Tibial nerve (tissue), 4 donors: ENCODE measurements at regions not wholly inside any gene's neighbourhood (a gene's known extent, or its start where the extent isn't known, plus 50 kb on each side); places are given as distances from the start of the nearest gene placed in this dataset.

ENCODE experiments used
- DNase-seq, 2 donors: peaks; one replicate each; pipeline ENCODE4 v3.0.0-alpha.2; 2019; ENCODE audit warnings: low spot score in 2 of 2
- H3K27ac ChIP-seq, 4 donors: fragments of 200-600 bp; sonication (generic) in 3 of 4; one replicate each; pipeline ENCODE4 v1.5.1; 2017 to 2019; ENCODE audit warnings: mild to moderate bottlenecking in 1 of 4
- H3K27me3 ChIP-seq, 2 donors: fragments of 200-600 bp; sonication (generic) in 1 of 2; one replicate each; pipeline versions ENCODE4 v1.5.1 to v1.6.0; 2017 to 2019
- H3K36me3 ChIP-seq, 3 donors: fragments of 200-600 bp; sonication (generic); one replicate each; pipeline ENCODE4 v1.5.1; 2018 to 2019
- H3K4me1 ChIP-seq, 4 donors: fragments of 200-600 bp; sonication (generic) in 3 of 4; one replicate each; pipeline ENCODE4 v1.5.1; 2017 to 2019
- H3K4me3 ChIP-seq, 4 donors: fragments of 200-600 bp; sonication (generic) in 3 of 4; one replicate each; pipeline ENCODE4 v1.5.1; 2017 to 2019; ENCODE audit warnings: mild to moderate bottlenecking in 1 of 4, moderate library complexity in 1 of 4
- H3K9me3 ChIP-seq, 4 donors: fragments of 200-600 bp; sonication (generic) in 3 of 4; one replicate each; pipeline ENCODE4 v1.5.1; 2017 to 2019
- EP300 ChIP-seq, 2 donors: sonication (generic); formaldehyde crosslinking; IDR thresholded peaks; one replicate each; pipeline ENCODE4 v1.6.1; 2017; ENCODE audit warnings: antibody characterized with exemption in 2 of 2, mild to moderate bottlenecking in 1 of 2
- POLR2A ChIP-seq, 2 donors: fragments of 450-650 bp; IDR thresholded peaks; one replicate each; pipeline ENCODE4 v1.6.1; 2017; ENCODE audit warnings: antibody characterized with exemption in 2 of 2, mild to moderate bottlenecking in 2 of 2, moderate library complexity in 2 of 2
- WGBS, 2 donors: methylation state at CpG; one replicate each; pipeline ENCODE4 v1.1.5; 2018; 5-methylcytosine and 5-hydroxymethylcytosine counted together
- TF ChIP-seq, protein P1 (sequence below), 5 experiments: fragments of 200-600 bp in 3 of 5; fragments of 450-650 bp in 2 of 5; sonication (generic) in 3 of 5; IDR thresholded peaks; one replicate each; pipeline ENCODE4 v1.5.1; 2016 to 2019; ENCODE audit warnings: antibody characterized with exemption in 5 of 5, mild to moderate bottlenecking in 3 of 5, moderate library complexity in 2 of 5

DNA sequence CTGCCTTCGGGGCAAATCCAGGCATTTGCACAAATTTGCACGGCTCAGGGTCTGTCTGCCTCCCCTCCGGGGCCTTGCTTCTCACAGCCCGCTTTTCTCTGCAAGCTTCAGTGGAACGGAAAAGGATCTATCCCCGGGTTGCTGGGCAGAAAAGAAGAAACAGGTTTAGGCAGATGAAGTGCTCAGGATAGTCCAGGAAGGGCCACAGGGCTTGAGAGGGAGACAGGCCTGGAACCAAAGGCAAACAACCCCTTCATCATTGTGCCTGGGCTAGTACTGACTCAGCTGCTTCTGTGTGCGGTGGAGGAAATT lies 347.8 kb upstream of the TNP1 start:
- H3K4me3 ChIP-seq, result no peak overlapping the region
- DNase-seq, result no peak
- H3K27ac ChIP-seq, result no peak overlapping the region
- peaks cover 0 to 20% (median 0%) of the 10 kb centered on the region in 4 donors for H3K9me3 ChIP-seq
- H3K4me1 ChIP-seq, result no peaks in the 10 kb centered on the region
- H3K27me3 ChIP-seq, result no peaks in the 10 kb centered on the region
- H3K36me3 ChIP-seq, result no peaks in the 10 kb centered on the region
- TF ChIP-seq POLR2A (IDR thresholded peaks at IDR 0.05) (no peak), EP300 (IDR thresholded peaks at IDR 0.05) (no peak)
- TF ChIP-seq, protein P1, sequence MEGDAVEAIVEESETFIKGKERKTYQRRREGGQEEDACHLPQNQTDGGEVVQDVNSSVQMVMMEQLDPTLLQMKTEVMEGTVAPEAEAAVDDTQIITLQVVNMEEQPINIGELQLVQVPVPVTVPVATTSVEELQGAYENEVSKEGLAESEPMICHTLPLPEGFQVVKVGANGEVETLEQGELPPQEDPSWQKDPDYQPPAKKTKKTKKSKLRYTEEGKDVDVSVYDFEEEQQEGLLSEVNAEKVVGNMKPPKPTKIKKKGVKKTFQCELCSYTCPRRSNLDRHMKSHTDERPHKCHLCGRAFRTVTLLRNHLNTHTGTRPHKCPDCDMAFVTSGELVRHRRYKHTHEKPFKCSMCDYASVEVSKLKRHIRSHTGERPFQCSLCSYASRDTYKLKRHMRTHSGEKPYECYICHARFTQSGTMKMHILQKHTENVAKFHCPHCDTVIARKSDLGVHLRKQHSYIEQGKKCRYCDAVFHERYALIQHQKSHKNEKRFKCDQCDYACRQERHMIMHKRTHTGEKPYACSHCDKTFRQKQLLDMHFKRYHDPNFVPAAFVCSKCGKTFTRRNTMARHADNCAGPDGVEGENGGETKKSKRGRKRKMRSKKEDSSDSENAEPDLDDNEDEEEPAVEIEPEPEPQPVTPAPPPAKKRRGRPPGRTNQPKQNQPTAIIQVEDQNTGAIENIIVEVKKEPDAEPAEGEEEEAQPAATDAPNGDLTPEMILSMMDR (IDR thresholded peaks at IDR 0.05), result no peak
- 92 to 94% methylated on average over 7 of the region's 7 CpGs for WGBS, 2 donors

DNA sequence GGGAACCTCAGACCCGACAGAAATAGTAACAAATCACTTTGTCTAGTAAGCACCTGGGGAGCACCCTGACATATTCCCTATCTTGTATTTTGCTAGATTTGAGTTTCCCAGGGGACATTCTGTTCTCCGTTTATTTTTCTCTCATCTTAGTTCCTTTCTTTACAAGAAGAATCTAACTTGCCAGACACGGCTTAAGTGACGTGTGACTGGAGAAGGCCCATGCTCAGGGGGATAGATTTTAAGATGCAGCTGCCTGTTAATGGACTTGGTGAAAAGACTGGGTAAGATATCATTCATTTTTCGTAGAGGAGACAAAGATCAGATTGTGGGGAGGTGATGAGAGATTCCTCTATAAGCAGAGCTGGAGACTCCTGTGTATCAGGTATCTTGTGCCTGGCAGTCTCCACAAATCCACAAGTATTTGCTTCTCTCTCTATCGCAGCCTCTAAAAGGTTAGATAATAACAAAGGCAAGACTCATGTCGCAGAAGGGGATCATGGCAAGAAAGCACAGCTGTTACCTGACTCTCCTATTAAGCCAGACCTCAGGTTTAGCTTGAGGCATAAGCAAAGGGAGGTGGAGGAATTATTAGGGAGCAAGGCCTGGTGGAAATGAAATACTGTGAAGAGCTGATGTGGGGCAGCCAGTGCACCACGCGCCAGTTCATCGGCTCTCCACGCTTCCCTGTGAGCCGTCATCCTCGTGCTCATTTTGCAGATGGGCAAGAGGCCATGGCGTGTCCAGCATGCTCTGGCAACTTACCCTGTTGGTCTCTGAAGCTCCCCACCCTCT lies 347.2 kb upstream of the TNP1 start:
- H3K4me3 ChIP-seq, result no peak overlapping the region
- TF ChIP-seq, protein P1 (IDR thresholded peaks at IDR 0.05), result no peak
- TF ChIP-seq EP300 (IDR thresholded peaks at IDR 0.05), result no peak
- TF ChIP-seq POLR2A (IDR thresholded peaks at IDR 0.05), result no peak

DNA sequence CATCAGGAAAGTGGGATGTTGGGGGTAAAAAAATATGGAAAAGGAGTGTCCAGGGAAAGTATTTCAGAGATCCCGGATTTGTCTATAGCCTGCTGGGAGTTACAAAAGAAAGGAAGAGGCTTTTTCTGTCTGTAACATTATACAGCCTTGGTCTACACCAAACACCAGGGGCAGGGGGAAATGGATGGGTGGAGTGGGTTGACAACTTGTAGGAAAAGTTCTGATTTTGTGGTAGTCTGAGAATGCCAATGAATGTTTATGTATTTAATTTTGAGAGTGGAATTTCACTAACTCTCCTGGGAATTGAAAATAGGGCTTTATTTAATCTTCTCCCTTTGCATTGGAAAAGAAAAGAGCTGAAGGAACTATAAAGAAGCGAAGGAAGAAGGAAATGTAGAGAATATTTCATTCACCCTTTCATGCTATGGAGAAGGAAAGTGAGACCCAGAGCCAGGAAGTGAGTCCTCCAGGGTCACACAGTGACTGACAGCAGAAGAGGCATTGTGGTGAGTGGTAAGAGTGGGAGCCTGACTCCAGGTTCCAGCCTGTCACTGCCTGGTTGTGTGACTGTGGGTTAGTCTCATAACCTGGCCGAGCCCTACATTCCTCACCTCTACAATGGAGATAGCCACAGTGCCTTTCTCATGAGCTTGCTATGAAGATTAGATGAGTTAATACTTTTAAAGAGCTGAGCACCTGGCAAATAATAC lies 346.3 kb upstream of the TNP1 start:
- H3K27me3 ChIP-seq, result no peaks in the 10 kb centered on the region
- no peaks in the 10 kb centered on the region for H3K4me1 ChIP-seq
- no peak for DNase-seq
- no peaks in the 10 kb centered on the region for H3K36me3 ChIP-seq
- 78 to 86% methylated on average over 3 of the region's 3 CpGs for WGBS, 2 donors
- TF ChIP-seq, protein P1 (IDR thresholded peaks at IDR 0.05), result no peak
- no peak for TF ChIP-seq POLR2A (IDR thresholded peaks at IDR 0.05)
- no peak for TF ChIP-seq EP300 (IDR thresholded peaks at IDR 0.05)
- H3K9me3 ChIP-seq, result peaks cover 0 to 20% (median 0%) of the 10 kb centered on the region in 4 donors
- H3K4me3 ChIP-seq, result no peak overlapping the region
- H3K27ac ChIP-seq, result no peak overlapping the region

More for the DNA sequence above, 347.2 kb upstream of the TNP1 start:
- 84 to 88% methylated on average over 14 of the region's 14 CpGs for WGBS, 2 donors
- Histone ChIP-seq H3K27ac (no peak overlapping the region), H3K9me3 (peaks cover 0 to 20% (median 0%) of the 10 kb centered on the region in 4 donors), H3K27me3 (no peaks in the 10 kb centered on the region), H3K4me1 (no peaks in the 10 kb centered on the region), H3K36me3 (no peaks in the 10 kb centered on the region)
- DNase-seq, result no peak

DNA sequence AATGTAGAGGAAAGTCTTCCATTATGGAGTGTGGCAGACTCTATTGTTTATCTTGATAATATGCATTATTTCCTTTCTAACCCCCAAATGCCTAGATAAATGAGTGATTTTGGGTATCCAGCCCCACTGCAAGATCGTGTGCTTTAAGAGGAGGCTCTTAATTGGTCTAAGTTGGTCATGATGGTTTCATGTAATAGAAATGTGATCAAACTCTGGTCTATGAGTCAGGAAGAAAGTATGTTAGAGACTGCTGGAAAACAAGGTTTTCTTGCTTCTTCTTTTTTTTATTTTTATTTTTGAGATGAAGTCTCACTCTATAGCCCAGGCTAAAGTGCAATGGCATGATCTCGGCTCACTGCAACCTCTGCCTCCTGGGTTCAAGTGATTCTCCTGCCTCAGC lies 344.5 kb upstream of the TNP1 start:
- Histone ChIP-seq H3K27me3 (no peaks in the 10 kb centered on the region), H3K4me3 (no peak overlapping the region), H3K36me3 (no peaks in the 10 kb centered on the region), H3K27ac (no peak overlapping the region), H3K4me1 (no peaks in the 10 kb centered on the region), H3K9me3 (peaks cover 0 to 20% (median 0%) of the 10 kb centered on the region in 4 donors)
- WGBS, 2 donors, result 79 to 90% methylated on average over 2 of the region's 2 CpGs
- no peak for DNase-seq
- TF ChIP-seq EP300 (IDR thresholded peaks at IDR 0.05) (no peak), POLR2A (IDR thresholded peaks at IDR 0.05) (no peak)
- TF ChIP-seq, protein P1 (IDR thresholded peaks at IDR 0.05), result no peak

DNA sequence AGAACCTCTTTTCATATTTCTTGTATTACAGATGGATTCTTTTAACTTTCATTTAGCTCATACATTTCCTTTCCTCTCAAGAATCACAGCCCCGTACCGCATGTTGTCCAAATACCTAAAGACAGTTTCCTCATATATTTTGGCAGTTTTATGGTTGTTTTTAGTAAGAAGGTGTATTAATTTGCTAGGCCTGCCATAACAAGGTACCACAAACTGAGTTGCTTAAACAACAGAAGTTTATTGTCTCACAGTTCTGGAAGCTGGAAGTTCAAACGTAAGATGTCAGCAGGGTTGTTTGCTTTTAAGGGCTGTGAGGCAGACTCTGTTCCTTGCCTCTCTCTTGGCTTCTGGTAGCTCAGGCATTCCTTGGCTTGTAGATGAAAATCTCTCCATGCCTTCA lies 343.2 kb upstream of the TNP1 start:
- no peak for DNase-seq
- WGBS, 2 donors, result 94 to 97% methylated on average over 3 of the region's 3 CpGs
- H3K9me3 ChIP-seq, result peaks cover 0 to 20% (median 0%) of the 10 kb centered on the region in 4 donors
- no peak overlapping the region for H3K27ac ChIP-seq
- no peaks in the 10 kb centered on the region for H3K27me3 ChIP-seq
- no peaks in the 10 kb centered on the region for H3K4me1 ChIP-seq
- TF ChIP-seq, protein P1 (IDR thresholded peaks at IDR 0.05), result no peak
- TF ChIP-seq EP300 (IDR thresholded peaks at IDR 0.05) (no peak), POLR2A (IDR thresholded peaks at IDR 0.05) (no peak)
- no peak overlapping the region for H3K4me3 ChIP-seq
- no peaks in the 10 kb centered on the region for H3K36me3 ChIP-seq
